GM18505 (cell line): ENCODE measurements at regions not wholly inside any gene's neighbourhood (a gene's known extent, or its start where the extent isn't known, plus 50 kb on each side); places are given as distances from the start of the nearest gene placed in this dataset.

Experiments used
- ATAC-seq: cut with Tn5 transposase; IDR thresholded peaks from one replicate; pipeline ENCODE4 v1.9.1; 2021; ENCODE audit not compliant: unreplicated experiment
- POLR2A ChIP-seq: IDR thresholded peaks from 4 replicates; pipeline ENCODE4 v1.6.1; 2011; ENCODE audit warnings: borderline replicate concordance; ENCODE audit not compliant: insufficient read depth, insufficient read length; ENCODE audit errors: extremely low read depth

GRCh38 chr7:21142081-21142480 is 285.8 kb upstream of the SP4 start:
- no peak for ATAC-seq
- no peak for TF ChIP-seq POLR2A

- no peak for ATAC-seq
- TF ChIP-seq POLR2A: no peak
Measured at GRCh38 chr7:21146642-21147423, 281.1 kb upstream of the SP4 start.

- no peak for ATAC-seq
- no peak for TF ChIP-seq POLR2A
Measured at GRCh38 chr7:21149809-21150208, 278.1 kb upstream of the SP4 start.

GRCh38 chr7:21154614-21155013 is 273.3 kb upstream of the SP4 start:
- TF ChIP-seq POLR2A: no peak
- no peak for ATAC-seq

GRCh38 chr7:21159506-21159905 is 268.4 kb upstream of the SP4 start:
- TF ChIP-seq POLR2A: no peak
- no peak for ATAC-seq

- no peak for ATAC-seq
- TF ChIP-seq POLR2A: no peak
Measured at GRCh38 chr7:21160401-21160800, 267.5 kb upstream of the SP4 start.

GRCh38 chr7:21167942-21168341 is 259.9 kb upstream of the SP4 start:
- ATAC-seq: no peak
- no peak for TF ChIP-seq POLR2A

- no peak for TF ChIP-seq POLR2A
- ATAC-seq: no peak
Measured at GRCh38 chr7:21169667-21170580, 258.0 kb upstream of the SP4 start.

- ATAC-seq: no peak
- no peak for TF ChIP-seq POLR2A
Measured at GRCh38 chr7:21172800-21173199, 255.1 kb upstream of the SP4 start.

GRCh38 chr7:21173436-21173835 is 254.4 kb upstream of the SP4 start:
- TF ChIP-seq POLR2A: no peak
- ATAC-seq: no peak

- no peak for ATAC-seq
- TF ChIP-seq POLR2A: no peak
Measured at GRCh38 chr7:21175714-21176113, 252.2 kb upstream of the SP4 start.

- TF ChIP-seq POLR2A: no peak
- no peak for ATAC-seq
Measured at GRCh38 chr7:21184942-21185652, 242.8 kb upstream of the SP4 start.

- TF ChIP-seq POLR2A: no peak
- ATAC-seq: no peak
Measured at GRCh38 chr7:21185653-21186265, 242.1 kb upstream of the SP4 start.
